Left ventricle myocardium superior (tissue), 1 donor: ENCODE measurements at regions not wholly inside any gene's neighbourhood (a gene's known extent, or its start where the extent isn't known, plus 50 kb on each side); places are given as distances from the start of the nearest gene placed in this dataset.

Experiments used
- ATAC-seq: fragments of 200-7000 bp; cut with Tn5 transposase; one replicate; pipeline ENCODE4 v1.9.1; 2020; ENCODE audit warnings: mild to moderate bottlenecking, moderate library complexity
- DNase-seq: peaks from one replicate; pipeline ENCODE4 v3.0.0-alpha.2; 2020
- intact Hi-C: fragments of 100-400 bp; cut with micrococcal nuclease; formaldehyde crosslinking; loops from one replicate; pipeline ENCODE4 v1.11.0; 2022
- donor health status: DM: no; HTN: yes; CAD: no; lungs with severe emphysema.

DNA sequence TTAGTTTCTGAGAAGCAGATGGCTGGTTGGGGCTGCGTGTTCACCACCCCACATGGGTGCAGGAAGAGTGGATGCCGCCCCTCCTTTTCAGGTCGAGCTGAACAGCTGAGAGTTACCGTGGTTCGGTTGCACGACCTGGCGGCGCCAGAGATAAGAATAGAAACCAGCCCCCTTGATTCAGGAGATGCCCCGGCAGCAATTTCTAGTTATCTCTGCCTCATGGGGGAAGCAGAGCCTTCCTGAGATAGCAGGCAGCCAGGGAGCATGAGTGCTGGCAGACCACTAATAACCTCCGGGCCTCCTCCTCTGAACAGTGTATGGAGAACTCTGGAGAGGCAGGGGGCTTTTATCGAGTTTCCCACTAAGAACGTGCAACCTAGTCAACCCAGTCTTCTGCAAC, 177.8 kb downstream of the NSG2 start:
- intact Hi-C loops: no loop called here
- ATAC-seq: no peak

GRCh38 chr5:174229068-174229467, 183.6 kb downstream of the NSG2 start:
- intact Hi-C loops: no loop called here
- DNase-seq (no peak), ATAC-seq (no peak)

More for the DNA sequence above, 177.8 kb downstream of the NSG2 start:
- DNase-seq: no peak

GRCh38 chr5:174229514-174230370, 184.2 kb downstream of the NSG2 start:
- intact Hi-C loops: no loop called here

DNA sequence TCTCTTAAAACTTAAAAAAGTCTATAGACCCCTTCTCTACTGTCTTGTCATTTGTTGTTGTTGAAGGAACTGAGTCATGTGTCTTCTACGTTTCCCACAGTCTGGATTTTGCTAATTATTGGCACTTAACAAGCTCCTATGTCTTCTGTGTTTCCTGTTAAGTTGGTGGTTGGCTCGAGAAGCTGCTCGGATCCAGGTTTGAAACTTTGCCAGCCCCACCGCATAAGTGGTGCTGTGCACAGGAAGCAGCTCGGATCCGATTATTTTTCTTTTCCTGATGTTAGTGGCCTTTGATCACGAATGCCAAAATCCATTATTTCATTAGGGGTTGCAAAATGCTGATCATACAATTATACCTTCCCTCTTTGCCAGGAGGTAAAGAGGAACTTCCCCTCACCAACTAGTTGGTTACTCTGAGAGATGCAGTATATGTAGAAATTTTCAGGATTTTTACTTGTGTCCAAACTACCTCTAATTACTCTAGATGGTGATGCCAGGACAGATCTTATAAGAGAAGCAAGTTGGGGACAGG, 186.5 kb downstream of the NSG2 start:
- DNase-seq (no peak), ATAC-seq (no peak)
- intact Hi-C loops: no loop called here

More at GRCh38 chr5:174229514-174230370, 184.2 kb downstream of the NSG2 start:
- ATAC-seq (peak; percentile 50), DNase-seq (no peak)

GRCh38 chr5:174234388-174234787, 188.9 kb downstream of the NSG2 start:
- ATAC-seq (no peak), DNase-seq (no peak)
- intact Hi-C loops: no loop called here

GRCh38 chr5:174235221-174236011, 189.9 kb downstream of the NSG2 start:
- ATAC-seq (no peak), DNase-seq (no peak)
- intact Hi-C loops: no loop called here

DNA sequence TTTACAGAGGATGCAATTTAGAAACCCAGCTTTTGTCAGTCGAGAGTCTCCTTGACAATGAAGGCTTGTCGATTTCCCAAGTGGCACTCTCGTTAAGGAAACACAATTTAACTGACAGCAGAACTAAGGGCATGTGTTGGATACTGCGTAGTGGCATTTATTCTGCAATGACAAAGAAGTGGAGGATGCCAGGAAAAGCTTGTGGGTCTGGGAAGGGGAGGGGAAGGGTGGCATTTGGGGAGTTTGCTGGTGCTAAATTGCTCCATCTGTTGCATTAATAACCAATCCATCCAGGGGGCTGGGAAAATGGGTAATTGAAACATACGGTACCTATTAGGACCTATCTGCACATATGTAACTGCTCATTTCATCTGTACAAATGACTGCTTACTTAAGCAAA, 190.6 kb downstream of the NSG2 start:
- intact Hi-C loops: no loop called here
- DNase-seq: no peak
- ATAC-seq: no peak

- no peak for DNase-seq
- no peak for ATAC-seq
- intact Hi-C loops: no loop called here
Measured at GRCh38 chr5:174239718-174240117, 194.2 kb downstream of the NSG2 start.

DNA sequence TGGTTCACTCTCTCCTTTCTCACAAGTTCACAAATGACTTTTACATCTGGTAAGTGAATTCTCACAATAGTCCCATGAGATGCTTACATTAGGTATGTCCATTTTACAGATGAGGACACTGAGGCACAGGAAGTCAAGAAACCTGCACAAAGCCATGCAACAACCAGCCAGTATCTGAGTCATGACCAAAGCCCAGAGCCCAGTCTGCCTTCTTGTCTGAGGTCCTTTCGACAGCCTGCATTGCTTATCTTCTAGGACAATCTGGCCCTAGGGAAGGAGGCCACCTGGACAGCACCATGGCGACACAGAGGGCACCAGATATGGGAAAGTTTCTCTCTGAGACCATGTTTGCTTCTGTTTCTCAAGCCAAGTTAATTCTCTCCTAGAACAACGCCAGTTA, 197.1 kb downstream of the NSG2 start:
- intact Hi-C loops: no loop called here
- DNase-seq (no peak), ATAC-seq (no peak)

GRCh38 chr5:174243904-174244303, 198.4 kb downstream of the NSG2 start:
- no peak for DNase-seq
- intact Hi-C loops: no loop called here
- no peak for ATAC-seq

DNA sequence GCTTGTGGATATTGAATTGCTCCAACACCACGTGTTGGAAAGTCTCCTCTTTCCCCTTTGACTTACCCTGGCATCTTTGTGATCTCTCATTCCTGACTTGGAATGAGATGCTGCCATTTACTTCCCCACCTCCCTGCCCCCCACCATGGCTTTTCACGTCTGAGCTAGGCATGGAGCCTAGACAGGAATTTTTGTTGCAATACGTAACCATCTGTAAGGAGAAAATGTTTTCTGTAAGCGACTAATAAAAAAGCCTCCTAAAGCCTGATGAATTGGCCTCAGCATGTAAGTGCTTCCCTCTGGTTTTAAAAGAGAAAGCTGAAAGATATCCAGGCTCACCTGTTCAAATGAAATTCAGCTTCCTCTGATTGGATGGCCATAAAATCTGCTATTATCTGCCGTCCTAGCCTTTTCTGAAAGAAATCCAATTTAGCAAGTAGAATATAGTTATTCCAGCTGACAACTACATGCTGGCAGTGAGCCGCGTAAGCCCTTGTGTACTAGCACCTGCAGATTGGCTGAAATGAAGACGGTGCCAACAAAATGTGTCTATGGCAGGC, 200.1 kb downstream of the NSG2 start:
- no peak for ATAC-seq
- intact Hi-C loops: no loop called here
- no peak for DNase-seq

DNA sequence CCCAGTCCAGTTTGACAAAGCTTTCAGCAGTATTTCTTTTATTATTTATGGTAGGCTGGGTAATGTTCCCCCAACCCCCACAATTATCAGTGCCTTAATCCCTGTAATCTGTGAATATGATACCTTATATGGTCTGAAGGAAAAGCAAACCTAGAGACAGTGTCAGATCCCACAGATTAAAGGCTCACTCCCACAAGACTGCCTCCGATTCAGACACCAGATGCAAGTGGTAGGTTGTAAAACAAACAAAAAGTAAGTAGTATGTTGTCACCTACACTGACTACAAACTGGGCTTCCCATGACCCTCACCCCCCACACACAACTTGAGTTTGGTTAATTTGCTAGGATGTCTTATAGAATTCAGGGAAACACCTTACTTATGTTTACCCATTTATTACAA, 201.2 kb downstream of the NSG2 start:
- no peak for ATAC-seq
- intact Hi-C loops: no loop called here
- no peak for DNase-seq

- ATAC-seq (no peak), DNase-seq (no peak)
- intact Hi-C loops: no loop called here
Measured at GRCh38 chr5:174247301-174247700, 201.8 kb downstream of the NSG2 start.

DNA sequence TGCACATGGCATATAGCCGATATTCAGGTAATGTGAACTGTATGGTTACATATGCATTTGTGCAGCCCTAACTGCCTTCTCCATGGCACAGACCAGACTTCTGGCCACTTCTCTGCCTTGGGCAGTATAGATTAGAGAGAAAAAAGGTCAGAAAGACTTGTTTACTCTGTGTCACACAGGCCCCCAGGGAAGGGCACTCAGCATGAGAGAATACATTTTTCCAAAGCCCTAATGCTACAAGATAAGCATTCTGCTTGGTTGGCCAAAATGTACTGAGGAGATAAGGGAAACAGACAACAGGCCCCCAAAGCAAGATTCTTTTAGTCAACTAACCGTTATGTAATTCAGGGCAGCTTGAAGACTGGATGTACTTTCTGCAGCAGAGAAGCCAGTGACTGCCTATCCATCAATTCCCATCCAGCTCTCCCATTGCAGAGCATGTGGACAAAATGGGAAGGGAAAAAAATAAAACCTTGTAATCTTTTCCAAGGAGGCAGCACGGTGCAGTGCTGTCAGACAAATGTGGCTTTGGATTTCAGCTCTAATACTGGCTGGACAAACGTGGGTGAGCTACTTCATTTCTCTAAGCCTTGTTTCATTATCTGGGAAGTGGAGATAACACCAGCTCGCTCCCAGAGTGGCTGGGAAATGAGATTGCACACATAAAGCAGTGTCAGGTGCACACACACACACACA, 205.9 kb downstream of the NSG2 start:
- ATAC-seq (no peak), DNase-seq (no peak)
- intact Hi-C loops: no loop called here

GRCh38 chr5:174252121-174252520, 206.6 kb downstream of the NSG2 start:
- intact Hi-C loops: no loop called here
- DNase-seq: no peak

DNA sequence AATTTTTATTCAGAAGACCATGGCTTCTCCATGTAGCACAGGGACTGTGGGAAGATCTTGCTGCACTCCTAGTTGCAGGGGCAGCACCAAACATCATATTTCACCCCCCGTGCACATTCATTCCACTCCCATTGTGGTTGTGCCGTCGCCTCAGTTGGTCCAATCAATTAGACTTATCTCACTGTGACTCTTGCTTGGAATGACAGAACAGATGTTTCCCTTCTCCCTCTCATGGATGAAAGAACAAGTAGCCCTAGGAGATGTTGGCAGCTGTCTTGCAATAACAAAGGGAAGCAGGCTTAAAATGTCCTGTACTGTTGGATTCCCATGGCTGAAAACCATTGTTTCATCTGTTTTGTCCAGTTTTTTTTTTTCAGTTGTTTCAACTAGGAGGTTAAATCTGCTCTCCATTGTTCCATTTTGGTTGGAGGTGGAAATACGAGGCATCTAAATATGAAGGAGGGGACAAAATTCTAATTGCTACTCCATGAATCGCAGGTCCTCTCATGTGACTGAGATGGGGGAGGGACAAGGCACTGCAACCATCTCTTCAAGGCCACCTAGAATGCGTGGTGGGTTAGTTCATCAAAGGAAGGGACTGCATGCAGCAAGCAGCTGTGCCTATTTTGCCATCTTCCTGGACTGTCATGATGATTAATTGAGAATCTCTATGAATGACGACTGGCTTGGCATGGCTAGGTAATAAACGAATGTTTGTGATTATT, 214.4 kb downstream of the NSG2 start:
- intact Hi-C loops: no loop called here
- ATAC-seq (no peak), DNase-seq (no peak)

More at GRCh38 chr5:174252121-174252520, 206.6 kb downstream of the NSG2 start:
- ATAC-seq: no peak

DNA sequence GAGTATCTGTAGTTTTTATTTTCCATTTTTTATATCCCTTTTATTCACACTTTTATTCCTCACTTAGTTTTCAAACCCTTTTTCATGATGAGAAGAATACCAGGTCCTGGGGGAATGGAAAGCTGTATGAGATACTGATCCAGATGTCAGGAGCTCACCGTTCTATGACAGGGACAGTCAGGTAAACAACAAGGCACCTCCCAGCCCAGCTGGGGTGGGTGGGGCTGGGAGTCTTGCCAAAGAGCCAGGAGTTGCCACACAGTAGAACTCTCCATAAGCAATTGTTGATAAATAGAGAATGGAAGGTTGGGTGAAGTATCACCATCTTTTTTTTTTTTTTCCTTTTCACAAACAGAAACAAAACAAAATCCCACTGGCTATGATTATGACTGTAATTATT, 225.8 kb downstream of the NSG2 start:
- intact Hi-C loops: no loop called here
- DNase-seq: no peak
- no peak for ATAC-seq

DNA sequence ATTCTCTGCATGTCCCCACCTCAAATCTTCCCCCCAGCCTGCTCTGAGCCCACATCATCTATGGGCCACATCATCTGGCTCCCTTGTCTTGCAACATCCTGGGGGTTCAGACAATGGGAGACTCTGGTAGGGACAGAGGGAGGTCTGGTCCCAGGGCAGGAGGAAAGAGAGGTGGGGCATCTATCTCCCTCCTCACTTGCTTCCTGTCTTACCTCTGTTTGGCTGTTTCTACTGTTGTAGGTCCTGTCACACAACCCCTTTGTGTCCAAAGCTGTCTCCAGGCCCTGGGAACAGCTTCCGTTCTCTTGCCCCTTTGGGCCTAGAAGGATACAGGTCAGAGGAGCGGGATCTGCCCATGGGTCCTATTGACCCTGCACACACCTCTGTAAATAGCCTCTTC, 227.2 kb downstream of the NSG2 start:
- DNase-seq: no peak
- no peak for ATAC-seq
- intact Hi-C loops: no loop called here

- ATAC-seq: no peak
- DNase-seq: no peak
- intact Hi-C loops: no loop called here
Measured at GRCh38 chr5:174273325-174273724, 227.8 kb downstream of the NSG2 start.
